NCI-H510A treated with DMSO at 0.1 percent for 48 hours (cell line): ENCODE measurements at regions not wholly inside any gene's neighbourhood (a gene's known extent, or its start where the extent isn't known, plus 50 kb on each side); places are given as distances from the start of the nearest gene placed in this dataset.
"Not testable (repeated sequence)": the region's sequence is repeated elsewhere in the genome, so short reads cannot be mapped to it uniquely, and the experiment has no call there.

ENCODE experiments used
- DNase-seq: peaks from one replicate; lab custom pipeline; 2025; lab: John Stamatoyannopoulos, UW

DNA sequence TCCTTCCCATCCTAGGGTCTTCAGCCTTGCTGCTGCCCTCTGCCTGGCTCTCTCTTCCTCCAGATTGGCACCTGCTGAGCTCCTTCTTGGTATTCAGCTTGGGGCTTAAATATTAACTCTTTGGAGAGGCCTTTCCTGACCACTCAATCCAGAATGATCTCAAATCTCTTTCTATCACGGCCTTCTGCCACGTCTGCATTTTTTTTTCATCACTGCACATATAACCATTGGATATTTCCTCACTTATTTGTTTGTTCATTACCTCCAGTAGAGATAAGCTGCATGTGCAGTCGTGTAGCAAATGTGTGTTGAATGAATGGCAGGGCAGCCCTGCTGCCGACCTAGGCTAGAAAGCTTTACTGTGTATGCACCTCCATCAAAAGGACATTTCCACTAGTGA lies 51.6 kb upstream of the MPP7 start:
- no peak for DNase-seq

DNA sequence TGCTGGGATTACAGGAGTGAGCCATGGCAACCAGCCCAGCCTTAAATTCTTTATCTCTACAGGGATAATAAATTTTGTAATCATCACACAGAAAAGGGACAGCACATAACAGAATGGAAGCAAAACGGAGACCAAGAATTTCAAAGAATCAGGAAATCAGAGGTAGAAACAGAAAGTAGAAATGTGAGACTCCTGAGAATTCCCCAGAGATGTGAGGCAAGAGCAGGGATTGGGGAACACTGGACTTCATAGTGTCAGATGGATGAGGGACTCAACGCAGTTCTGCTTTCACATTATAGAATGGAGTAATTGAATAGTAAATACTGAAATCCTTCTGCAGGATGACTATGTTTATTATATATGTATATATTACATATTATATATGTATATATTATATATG lies 52.5 kb upstream of the MPP7 start:
- no peak for DNase-seq

DNA sequence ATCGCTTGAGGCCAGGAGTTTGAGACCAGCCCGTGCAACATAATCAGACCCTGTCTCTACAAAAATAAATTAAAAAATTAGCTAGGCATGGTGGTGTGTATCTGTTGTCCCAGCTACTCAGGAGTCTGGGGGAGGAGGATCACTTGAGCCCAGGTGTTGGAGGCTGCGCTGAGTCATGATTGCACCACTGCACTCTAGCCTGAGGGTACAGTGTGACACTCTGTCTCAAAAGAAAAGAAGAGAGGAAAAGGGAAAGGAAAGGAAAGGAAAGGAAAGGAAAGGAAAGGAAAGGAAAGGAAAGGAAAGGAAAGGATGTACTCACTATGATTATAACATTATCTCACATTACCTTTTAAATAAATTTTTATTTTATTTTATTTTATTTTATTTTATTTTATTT lies 56.5 kb upstream of the MPP7 start:
- no peak for DNase-seq

DNA sequence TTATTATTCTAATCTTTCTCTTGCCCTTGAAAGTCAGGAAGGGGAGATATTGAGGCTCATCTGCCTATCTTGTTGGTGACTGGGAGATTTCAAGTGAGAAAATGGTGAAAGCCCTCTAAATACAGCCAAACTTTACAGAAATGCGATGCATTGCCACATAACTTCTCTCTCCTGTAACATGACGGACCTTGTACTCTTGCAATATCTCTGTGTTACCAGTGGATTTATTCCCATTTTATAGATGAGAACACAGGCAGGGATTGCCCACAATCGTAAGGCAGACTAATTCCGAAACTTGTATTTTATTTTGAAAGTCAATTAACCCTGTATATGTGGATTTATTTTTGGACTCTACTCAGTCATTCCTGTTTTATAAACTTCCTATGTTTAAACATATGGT lies 57.3 kb upstream of the MPP7 start:
- no peak for DNase-seq

DNA sequence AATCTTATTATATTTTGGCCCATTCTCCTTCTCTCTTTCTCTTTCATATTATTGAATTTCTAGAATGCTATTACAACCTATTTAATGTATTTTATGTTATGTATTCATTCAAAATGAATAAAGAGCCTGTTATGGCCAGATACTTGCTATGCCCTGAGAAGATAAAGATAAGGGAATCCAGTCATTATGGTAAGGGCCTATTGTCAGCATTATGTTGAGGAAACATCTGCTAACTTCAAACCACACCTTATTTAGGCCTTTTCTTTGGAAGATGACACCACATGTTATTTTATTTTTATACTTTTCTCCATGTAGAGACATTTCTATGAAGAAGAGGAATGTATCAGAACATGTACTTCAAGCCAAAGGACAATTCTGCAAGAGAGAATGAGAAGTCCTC lies 60.5 kb upstream of the MPP7 start:
- no peak for DNase-seq

DNA sequence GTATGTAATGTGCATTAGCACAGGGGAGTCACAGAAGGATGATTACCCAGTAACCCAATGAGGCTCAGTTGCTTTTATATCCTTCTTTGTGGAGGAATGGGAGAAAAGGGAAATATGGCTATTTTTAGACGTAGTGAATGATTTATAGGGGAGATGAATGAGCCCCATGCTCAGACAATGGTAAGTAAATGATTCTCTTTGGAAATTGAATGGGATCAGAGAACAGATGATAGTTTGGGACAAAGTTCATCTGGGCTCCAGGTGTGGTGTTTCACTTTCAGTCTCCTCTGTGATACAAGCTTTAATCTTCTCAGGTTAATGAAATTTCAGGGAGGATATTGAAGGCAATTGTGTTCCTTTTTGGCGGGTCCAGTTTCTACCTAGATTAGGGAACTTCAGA lies 63.0 kb upstream of the MPP7 start:
- DNase-seq = no peak

DNA sequence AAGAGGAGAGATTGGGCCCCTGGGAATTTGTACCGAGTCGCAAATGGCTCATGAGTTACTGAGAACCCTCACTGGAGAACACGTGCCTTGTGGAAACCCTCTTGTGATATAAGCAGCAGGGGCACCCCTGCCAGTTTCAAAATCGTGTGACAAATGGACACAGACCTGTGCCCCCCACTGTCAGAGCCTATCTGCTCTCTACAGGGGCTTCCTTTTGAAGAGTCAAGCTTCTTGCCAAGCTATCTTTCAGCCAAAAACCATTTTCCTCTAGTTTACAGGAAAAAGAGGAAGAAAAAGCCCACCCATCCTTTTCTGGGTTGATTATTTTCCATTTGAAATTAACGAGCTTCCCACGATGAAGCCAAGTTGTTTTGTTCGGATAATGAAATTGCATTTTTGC lies 64.1 kb upstream of the MPP7 start:
- no peak for DNase-seq

DNA sequence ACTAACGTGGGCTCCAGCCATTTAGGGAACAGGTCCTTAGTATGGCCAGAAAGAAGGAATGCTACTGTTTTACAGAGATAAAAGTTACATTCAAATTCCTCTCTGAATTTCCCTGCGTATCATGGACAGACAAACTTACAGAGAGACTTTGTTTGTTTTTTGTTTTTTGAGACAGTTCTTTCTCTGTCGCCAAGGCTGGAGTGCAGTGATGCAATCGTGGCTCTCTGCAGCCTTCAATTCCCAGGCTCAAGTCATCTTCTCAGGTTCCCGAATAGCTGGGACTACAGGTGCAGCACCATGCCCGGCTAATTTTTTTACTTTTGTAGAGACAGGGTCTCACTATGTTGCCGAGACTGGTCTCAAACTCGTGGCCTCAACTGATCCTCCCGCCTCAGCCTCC lies 64.5 kb upstream of the MPP7 start:
- DNase-seq = no peak

DNA sequence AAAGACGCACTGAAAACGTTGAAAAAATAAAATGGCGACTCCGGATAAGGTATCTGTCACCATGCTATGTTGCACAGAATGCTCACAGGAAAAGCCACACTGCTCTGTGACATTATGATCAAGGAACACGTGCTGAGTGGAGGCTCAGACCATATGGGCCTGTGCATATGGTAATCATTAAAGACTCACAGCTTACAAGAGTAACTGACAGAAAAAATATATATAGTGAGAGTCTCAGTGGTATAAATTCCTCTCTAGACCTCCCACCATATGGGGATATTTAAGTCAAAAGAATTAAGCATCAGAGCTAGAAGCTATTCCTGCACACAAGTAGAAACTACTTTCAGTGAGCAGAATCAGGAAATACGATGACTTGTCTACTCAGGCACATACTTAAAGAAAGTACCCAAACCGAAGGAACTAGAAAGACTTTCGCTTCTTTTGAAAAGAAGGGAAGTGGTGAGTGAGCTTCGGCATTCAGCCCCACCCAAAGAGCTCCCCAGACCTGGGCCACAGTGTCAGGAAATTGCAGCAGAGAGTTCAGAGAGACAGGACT lies 65.1 kb upstream of the MPP7 start:
- DNase-seq = no peak

DNA sequence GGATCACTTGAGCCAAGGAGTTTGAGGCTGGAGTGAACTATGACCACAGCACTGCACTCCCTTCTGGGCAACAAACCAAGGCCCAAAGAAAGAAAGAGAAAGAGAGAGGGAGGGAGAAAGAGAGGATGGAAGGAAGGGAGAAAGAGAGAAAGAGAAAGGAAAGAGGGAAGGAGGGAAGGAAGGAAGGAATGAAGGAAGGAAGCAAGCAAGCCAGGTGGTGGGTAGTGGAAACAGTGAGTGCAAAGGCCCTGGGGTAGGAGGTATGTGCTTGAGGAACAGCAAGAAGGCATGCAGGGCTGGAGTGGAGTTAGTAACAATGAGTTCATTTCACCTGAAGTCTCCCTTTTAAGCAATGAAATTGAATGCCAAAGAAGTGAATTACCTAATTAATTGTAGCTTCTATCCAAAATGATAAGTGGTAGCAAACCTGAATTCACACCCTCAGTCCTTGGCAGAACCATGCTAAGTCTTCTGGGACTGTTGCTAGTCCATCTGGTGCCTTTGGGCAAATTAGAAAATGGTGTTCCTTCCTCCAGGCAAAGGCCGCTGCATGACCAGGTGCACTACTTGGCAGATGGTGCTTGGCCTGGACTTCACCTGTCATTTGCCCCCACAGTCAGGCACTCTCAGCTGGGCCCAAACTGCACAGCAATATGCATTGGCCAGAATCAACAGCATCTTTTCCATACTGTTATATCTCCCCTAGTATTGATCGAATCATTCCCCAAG lies 67.4 kb upstream of the MPP7 start:
- DNase-seq = no peak

DNA sequence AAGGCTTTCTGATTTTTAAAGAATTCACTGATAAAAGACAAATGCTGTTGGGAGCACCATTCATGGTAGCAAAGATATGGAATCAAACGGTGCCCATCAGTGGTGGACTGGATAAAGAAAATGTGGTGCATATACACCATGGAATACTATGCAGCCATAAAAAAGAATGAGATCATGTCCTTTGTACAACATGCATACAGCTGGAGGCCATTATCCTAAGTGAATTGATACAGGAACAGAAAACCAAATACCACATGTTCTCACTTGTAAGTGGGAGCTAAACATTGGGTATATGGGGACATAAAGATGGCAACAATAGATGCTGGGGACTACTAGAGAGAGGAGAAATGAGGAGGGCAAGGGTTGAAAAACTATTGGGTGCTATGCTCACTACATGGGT lies 68.8 kb upstream of the MPP7 start:
- not testable (repeated sequence) for DNase-seq

DNA sequence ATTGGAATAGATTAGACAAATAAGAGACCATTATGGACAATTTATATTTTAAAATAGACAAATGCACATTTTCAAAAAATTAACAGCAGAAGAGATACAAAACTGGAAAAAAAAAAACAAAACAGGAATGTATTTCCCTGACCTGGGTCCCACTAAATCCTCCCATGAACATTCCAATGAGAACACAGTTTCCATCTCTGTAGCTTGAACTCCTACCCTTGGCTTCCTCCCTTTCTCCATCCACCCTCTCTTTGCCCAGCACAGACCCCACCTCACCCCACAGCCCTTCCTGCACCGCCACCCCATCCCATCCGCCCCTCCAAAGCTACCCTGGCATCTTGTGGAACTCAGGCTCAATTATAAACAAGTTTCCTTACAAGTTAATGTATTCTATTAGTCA lies 71.2 kb upstream of the MPP7 start:
- DNase-seq = no peak

DNA sequence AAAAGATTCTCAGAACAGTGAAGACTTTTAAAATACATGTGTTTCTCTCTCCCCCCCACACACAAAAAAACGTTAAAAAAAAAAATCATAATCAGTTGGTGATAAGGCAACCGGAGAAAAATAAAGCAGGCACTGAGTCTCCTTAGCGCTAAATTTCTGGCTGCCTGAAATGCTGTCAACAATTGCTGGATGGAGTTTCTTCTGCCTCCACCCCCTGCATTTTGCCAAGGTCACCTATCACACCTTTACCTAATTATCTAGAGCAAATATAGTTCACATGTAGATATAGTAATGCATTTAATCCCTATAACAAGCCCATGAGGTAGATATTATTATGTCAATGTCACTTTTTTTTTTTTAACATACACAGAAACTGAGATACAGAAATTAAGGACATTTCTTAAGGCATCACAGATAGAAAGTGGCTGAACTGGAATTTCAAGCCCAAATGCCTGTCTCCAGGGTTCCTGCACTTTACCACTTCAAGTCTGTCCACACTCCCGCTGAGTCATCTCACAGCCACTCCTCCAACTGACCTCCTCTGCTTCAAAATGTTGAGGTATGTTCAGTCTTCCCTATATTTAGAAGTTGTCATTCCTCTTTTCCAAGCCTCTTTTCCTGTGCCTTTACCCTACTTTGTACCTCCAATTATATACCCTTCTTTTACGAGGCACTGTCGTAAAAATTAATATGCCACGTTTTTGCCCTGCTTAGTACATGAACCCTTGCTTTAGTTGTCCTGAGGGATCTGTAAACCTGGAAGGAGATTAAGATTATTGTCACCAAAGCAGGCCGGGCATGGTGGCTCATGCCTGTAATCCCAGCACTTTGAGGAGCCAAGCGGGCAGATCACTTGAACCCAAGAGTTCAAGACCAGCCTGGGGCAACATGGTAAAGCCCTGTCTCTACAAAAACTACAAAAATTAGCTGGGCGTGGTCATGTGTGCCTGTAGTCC lies 72.8 kb upstream of the MPP7 start:
- no peak for DNase-seq

DNA sequence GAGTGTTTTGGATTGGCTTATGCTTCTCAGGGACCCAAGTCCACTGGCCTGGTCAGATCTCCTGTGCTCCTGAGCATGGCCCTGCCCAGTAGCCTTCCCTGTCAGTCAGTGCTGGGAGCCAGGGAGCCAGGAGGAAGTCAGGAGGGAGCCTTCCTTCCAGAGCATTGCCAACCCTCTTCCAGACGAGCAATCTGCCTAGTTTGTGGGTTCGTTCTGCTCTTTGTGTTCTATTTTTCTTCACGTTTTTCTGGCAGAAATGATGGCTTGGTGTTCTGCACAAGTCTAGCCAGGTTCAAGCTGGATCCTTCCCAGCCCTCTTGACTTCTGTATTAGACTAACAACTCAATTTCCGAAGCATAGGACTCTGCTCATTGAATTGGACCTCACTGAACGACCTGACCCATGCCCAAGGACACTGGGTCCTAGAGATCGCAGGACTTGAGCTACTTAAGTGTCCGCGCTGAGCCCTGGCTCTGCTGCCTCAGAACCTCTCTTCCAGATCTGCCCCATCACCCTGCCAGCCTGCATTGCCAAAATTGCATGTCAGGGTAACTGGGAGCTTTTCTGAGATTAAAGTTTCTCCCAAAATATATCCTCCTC lies 76.2 kb upstream of the MPP7 start:
- DNase-seq = no peak

DNA sequence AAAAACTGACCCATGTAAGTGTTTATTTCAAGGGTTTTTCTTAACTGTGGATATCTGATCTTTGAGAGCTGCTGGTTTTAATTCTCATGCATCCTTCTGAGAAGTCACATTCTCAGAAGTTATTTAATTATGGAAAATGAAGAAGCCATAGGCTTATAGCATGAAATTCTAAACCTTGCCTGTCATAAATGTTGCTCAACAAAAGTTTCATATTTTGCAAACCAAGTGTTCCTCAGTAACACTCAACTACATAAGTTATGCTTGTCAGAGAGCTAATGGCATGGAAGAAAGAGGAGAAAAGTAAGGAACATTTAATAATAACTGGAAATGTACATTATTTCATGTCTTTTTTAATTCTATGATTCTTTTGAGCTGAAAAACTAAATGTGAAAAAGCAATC lies 78.6 kb upstream of the MPP7 start:
- DNase-seq = no peak

DNA sequence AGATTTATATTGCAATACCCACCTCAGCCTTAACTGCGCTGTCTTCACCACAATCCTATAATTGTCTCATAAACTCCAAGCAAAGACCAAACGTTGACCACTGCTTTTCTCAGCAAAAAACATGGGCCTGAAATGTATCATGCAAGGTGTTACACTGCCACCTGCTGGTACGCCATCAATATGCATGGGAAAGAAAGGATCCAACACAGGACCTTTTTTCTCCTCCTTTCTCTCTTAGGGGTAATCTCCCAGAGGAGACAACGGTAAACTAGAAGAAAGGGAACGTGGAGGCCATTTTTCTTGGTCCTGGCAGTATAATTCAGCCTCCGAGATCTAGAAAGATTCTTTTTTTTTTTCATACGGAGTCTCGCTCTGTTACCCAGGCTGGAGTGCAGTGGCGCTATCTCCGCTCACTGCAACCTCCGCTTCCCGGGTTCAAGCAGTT lies 79.1 kb upstream of the MPP7 start:
- peak; percentile 58 for DNase-seq

DNA sequence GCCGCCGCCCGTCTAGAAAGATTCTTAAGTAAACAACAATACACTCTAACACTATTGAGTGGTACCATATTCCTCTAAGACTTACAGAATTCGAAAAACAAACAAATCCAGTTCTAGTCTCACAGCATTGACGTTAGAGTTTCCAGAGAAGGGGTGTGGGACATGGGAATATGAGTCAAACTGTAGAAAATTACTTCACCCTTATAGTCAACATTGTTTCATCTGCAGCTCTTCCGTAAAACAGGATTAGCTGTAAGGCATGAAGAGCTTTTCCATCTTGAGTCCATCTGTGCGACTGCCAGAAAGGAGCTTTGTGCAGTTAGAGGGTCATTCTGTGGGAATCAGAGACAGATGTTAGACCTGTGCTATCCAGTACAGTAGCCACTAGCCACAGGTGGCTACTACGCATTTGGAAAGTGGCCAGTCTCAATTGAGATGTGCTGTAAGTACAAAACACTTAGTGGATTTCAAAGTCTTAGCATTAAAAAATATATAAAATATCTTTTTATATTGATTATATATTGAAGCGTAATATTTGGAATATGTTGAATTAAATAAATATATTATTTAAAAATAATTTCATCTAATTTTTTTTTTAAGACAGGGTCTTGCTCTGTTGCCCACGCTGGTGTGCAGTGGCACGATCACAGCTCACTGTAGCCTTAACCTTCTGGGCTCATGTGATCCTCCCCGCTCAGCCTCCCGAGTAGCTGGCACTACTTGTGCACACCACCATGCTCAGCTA lies 79.8 kb upstream of the MPP7 start:
- DNase-seq = no peak

DNA sequence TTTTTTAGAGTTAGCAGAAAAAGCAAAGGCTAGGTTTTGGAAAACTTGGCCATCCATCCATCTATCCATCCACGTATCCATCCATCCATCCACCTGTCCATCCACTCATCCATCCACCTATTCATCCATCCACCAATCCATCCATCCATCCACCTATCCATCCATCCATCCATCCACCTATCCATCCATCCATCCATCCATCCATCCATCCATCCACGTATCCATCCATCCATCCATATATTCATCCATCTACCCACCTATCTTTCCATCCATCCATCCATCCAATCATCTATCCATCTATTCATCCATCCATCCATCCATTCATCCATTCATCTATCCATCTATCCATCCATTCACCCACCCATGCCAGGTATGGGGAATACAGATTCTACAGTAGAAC lies 81.7 kb upstream of the MPP7 start:
- no peak for DNase-seq

DNA sequence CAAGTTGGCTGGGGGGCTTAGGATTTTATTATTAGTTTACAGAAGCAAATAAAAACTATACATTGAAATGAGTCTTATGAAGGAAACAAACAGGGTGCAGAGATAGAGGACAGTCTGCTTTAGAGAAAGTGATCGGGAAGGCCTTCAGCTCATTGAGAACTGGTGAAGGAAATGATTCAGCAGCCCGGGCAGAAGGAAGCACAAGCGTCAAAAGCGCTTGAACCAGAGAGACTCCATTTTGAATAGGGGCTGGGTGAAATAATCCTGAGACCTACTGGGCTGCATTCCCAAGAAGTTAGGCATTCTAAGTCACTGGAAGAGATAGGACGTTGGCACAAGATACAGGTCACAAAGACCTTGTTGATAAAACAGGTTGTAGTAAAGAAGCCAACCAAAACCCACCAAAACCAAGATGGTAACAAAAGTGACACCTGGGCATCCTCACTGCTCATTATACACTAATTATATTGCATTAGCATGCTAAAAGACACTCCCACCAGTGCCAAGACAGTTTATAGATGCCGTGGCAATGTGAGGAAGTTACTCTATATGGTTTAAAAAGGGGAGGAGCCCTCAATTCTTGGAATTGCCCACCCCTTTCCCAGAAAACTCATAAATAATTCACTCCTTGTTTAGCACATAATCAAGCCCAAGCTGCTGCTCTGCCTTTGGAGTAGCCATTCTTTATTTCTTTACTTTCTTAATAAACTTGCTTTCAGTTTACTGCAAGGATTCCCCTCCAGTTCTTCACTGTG lies 83.1 kb upstream of the MPP7 start:
- DNase-seq = no peak

DNA sequence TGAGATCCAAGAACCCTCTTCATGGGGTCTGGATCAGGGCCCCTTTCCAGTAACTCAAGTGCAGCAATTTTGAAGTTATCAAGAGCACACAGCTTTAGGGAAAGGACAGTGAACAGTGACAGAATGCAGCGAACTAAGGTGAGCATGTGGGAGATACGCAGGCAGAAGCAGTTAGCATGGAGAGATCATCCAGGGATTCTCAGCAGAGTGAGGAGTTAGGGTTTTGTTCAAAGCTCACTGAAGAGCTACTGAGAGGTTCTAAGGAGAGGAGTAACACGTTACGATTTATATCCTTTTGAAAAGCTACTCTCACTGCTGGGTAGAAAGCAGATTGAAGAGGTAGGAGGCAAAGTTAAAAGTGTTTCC lies 83.6 kb upstream of the MPP7 start:
- DNase-seq = peak; percentile 20

DNA sequence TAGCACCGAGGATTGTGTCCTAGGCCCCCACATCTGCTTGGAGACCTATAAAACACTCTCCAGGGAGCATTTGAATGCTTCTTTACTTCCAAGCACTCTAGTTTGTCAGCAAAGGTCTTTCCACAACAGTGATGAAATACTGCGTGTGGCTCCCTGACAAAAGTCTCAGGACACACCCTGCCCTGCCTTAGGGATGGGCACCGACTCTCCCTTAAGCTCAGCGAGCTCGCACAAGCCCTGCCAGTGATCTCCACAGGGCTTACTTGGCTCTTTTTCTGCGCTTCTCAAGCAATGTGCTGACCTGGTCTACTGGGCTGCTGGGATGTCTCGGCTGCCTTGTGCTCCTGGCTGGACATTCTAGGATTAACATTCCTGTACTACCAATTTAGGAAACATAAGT lies 84.3 kb upstream of the MPP7 start:
- no peak for DNase-seq
